ENCODE measurements at regions not wholly inside any gene's neighbourhood (a gene's known extent, or its start where the extent isn't known, plus 50 kb on each side); places are given as distances from the start of the nearest gene placed in this dataset.

DNA sequence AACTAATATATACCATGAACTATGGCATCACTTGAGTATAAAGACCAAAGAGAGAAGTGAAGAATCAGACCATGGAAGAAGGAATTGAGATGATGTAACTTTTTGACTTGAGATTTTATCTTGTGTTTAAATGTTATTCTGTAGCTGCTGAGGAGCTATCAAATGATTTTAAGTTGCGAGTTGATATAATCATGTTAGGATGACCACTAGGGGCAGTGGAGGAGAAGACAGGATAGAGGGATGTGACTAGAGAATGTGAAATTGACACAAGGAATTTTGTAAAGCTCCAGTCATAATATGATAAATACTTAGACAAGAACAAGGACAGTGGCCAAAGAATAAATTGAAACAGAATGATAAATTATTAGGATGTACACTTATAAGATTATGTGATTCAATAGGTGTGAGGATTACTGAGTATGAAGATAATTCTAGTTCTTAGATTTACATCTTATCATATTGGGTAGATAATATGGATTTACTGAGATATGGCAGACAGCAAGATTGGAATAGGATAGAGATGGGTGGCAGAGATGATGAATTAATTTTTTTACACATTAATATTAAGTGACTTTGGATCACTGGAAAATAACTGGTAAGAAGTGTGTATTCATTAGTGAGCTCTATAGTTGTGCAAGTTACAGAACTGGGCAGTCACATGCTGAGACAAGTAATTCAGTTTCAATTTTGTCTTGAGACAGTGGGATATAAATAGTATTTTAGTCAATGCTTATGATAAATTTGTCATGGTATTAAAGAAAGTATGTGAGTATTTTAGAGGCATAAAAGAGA, 816.0 kb upstream of the PCDH10 start:
- Histone ChIP-seq H3K27me3 (ENCODE audit: insufficient read depth, low read length, poor library complexity) (no peaks in the 10 kb centered on the region), H3K4me2 (ENCODE audit: insufficient read depth, low read length) (no peak overlapping the region), H3K9ac (ENCODE audit: low read depth, low read length) (no peak overlapping the region), H3K79me2 (ENCODE audit: insufficient read depth, low read length) (no peaks in the 10 kb centered on the region), H3K4me1 (ENCODE audit: insufficient read depth, low read length) (no peaks in the 10 kb centered on the region), H2AFZ (ENCODE audit: low read depth, low read length) (no peak overlapping the region), H3K36me3 (ENCODE audit: insufficient read depth, low read length) (no peaks in the 10 kb centered on the region), H3K27ac (ENCODE audit: low read length) (no peak overlapping the region), H4K20me1 (ENCODE audit: insufficient read depth, low read length) (no peaks in the 10 kb centered on the region), H3K9me3 (ENCODE audit: insufficient read depth, low read length, severe bottlenecking) (no peaks in the 10 kb centered on the region), H3K4me3 (ENCODE audit: low read depth in 1 of 2, low read length in 2 of 2) (no peak overlapping the region)
- ATAC-seq (ENCODE audit: insufficient read depth, low read depth) (no peak), DNase-seq (no peak)
- TF ChIP-seq EZH2 (IDR thresholded peaks at IDR 0.05; ENCODE audit: borderline replicate concordance, low read depth, low read length, severe bottlenecking): no peak
- TF ChIP-seq, protein P1, sequence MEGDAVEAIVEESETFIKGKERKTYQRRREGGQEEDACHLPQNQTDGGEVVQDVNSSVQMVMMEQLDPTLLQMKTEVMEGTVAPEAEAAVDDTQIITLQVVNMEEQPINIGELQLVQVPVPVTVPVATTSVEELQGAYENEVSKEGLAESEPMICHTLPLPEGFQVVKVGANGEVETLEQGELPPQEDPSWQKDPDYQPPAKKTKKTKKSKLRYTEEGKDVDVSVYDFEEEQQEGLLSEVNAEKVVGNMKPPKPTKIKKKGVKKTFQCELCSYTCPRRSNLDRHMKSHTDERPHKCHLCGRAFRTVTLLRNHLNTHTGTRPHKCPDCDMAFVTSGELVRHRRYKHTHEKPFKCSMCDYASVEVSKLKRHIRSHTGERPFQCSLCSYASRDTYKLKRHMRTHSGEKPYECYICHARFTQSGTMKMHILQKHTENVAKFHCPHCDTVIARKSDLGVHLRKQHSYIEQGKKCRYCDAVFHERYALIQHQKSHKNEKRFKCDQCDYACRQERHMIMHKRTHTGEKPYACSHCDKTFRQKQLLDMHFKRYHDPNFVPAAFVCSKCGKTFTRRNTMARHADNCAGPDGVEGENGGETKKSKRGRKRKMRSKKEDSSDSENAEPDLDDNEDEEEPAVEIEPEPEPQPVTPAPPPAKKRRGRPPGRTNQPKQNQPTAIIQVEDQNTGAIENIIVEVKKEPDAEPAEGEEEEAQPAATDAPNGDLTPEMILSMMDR (IDR thresholded peaks at IDR 0.05; ENCODE audit: borderline replicate concordance, extremely low read depth, low read length, poor library complexity, severe bottlenecking): peak; percentile 38

DNA sequence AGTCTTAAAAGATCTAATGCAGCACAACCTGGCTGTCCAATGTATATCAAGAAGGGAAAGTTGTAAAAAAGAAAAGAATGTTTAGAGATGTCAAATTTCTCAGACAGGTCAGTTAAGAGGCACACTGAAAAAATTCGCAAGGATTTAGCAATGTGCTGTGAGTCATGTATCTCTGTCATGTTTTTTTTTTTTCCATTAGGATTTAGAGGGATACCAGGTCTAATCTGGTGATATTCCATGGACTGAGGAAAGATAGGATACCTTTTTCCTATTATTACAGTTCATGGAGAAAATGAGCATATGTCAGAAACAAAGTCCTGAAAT, 815.4 kb upstream of the PCDH10 start:
- TF ChIP-seq, protein P1 (IDR thresholded peaks at IDR 0.05; ENCODE audit: borderline replicate concordance, extremely low read depth, low read length, poor library complexity, severe bottlenecking): no peak
- TF ChIP-seq EZH2 (IDR thresholded peaks at IDR 0.05; ENCODE audit: borderline replicate concordance, low read depth, low read length, severe bottlenecking): no peak
- Histone ChIP-seq H3K9me3 (ENCODE audit: insufficient read depth, low read length, severe bottlenecking) (no peaks in the 10 kb centered on the region), H3K36me3 (ENCODE audit: insufficient read depth, low read length) (no peaks in the 10 kb centered on the region), H3K27me3 (ENCODE audit: insufficient read depth, low read length, poor library complexity) (no peaks in the 10 kb centered on the region), H3K27ac (ENCODE audit: low read length) (no peak overlapping the region), H3K79me2 (ENCODE audit: insufficient read depth, low read length) (no peaks in the 10 kb centered on the region), H3K4me2 (ENCODE audit: insufficient read depth, low read length) (no peak overlapping the region), H3K4me3 (ENCODE audit: low read depth in 1 of 2, low read length in 2 of 2) (no peak overlapping the region), H4K20me1 (ENCODE audit: insufficient read depth, low read length) (no peaks in the 10 kb centered on the region), H3K9ac (ENCODE audit: low read depth, low read length) (no peak overlapping the region), H2AFZ (ENCODE audit: low read depth, low read length) (no peak overlapping the region), H3K4me1 (ENCODE audit: insufficient read depth, low read length) (no peaks in the 10 kb centered on the region)
- no peak for ATAC-seq (ENCODE audit: insufficient read depth, low read depth)
- no peak for DNase-seq

DNA sequence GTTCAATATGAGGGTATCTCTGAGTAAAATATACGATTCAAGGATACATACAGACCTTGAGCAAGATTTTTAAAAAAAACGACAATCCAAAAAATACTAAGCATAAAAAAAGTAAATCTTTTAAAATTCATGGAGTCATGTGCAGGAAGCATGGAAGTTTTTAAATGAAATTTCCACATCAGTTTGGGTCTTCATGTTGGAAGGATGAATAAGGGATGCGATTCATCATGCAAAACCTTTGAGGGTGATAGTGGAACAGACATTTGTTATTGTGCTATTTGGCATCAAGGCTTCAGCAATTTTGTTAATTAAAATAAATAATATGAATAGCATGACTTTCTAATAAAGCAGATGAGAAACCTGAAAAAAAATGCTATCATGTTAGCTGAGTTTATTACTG, 815.0 kb upstream of the PCDH10 start:
- H3K9ac ChIP-seq (ENCODE audit: low read depth, low read length): no peak overlapping the region
- ATAC-seq (ENCODE audit: insufficient read depth, low read depth): no peak
- no peaks in the 10 kb centered on the region for H3K4me1 ChIP-seq (ENCODE audit: insufficient read depth, low read length)
- H2AFZ ChIP-seq (ENCODE audit: low read depth, low read length): no peak overlapping the region
- no peaks in the 10 kb centered on the region for H3K9me3 ChIP-seq (ENCODE audit: insufficient read depth, low read length, severe bottlenecking)
- H3K27me3 ChIP-seq (ENCODE audit: insufficient read depth, low read length, poor library complexity): no peaks in the 10 kb centered on the region
- H3K4me3 ChIP-seq (ENCODE audit: low read depth in 1 of 2, low read length in 2 of 2): no peak overlapping the region
- no peak overlapping the region for H3K4me2 ChIP-seq (ENCODE audit: insufficient read depth, low read length)
- H3K27ac ChIP-seq (ENCODE audit: low read length): no peak overlapping the region
- no peaks in the 10 kb centered on the region for H3K36me3 ChIP-seq (ENCODE audit: insufficient read depth, low read length)
- no peak for DNase-seq
- no peaks in the 10 kb centered on the region for H3K79me2 ChIP-seq (ENCODE audit: insufficient read depth, low read length)
- TF ChIP-seq, protein P1 (IDR thresholded peaks at IDR 0.05; ENCODE audit: borderline replicate concordance, extremely low read depth, low read length, poor library complexity, severe bottlenecking): no peak
- no peak for TF ChIP-seq EZH2 (IDR thresholded peaks at IDR 0.05; ENCODE audit: borderline replicate concordance, low read depth, low read length, severe bottlenecking)
- no peaks in the 10 kb centered on the region for H4K20me1 ChIP-seq (ENCODE audit: insufficient read depth, low read length)
